ENCODE measurements at regions not wholly inside any gene's neighbourhood (a gene's known extent, or its start where the extent isn't known, plus 50 kb on each side); places are given as distances from the start of the nearest gene placed in this dataset.

- H3K4me3 ChIP-seq (ENCODE audit: low read depth, low read length) = no peak overlapping the region
- peaks cover 3% of the 10 kb centered on the region for H3K79me2 ChIP-seq
- no peak overlapping the region for H3K9ac ChIP-seq
- no peak overlapping the region for H2AFZ ChIP-seq
- H3K4me1 ChIP-seq = peaks cover 19% of the 10 kb centered on the region
- no peak for TF ChIP-seq CTCF (IDR thresholded peaks at IDR 0.05)
- H3K36me3 ChIP-seq (ENCODE audit: control insufficient read depth, insufficient read depth, low read length) = no peaks in the 10 kb centered on the region
- no peak overlapping the region for H3K27ac ChIP-seq
- H3K27me3 ChIP-seq (ENCODE audit: control insufficient read depth, insufficient read depth, low read length) = no peaks in the 10 kb centered on the region
- H3K4me2 ChIP-seq (ENCODE audit: low read length) = no peak overlapping the region
- H3K9me3 ChIP-seq (ENCODE audit: control insufficient read depth, low read length) = no peaks in the 10 kb centered on the region
Measured at GRCh38 chr14:89621009-89621421, 204.0 kb upstream of the FOXN3 start.

GRCh38 chr14:89620436-89620835, 203.4 kb upstream of the FOXN3 start:
- Histone ChIP-seq H3K4me3 (ENCODE audit: low read depth, low read length) (no peak overlapping the region), H3K4me2 (ENCODE audit: low read length) (no peak overlapping the region), H2AFZ (no peak overlapping the region), H3K4me1 (peaks cover 13% of the 10 kb centered on the region), H3K9ac (no peak overlapping the region), H3K27ac (no peak overlapping the region), H3K36me3 (ENCODE audit: control insufficient read depth, insufficient read depth, low read length) (no peaks in the 10 kb centered on the region), H3K9me3 (ENCODE audit: control insufficient read depth, low read length) (no peaks in the 10 kb centered on the region), H3K79me2 (peaks cover 7% of the 10 kb centered on the region), H3K27me3 (ENCODE audit: control insufficient read depth, insufficient read depth, low read length) (no peaks in the 10 kb centered on the region)
- TF ChIP-seq CTCF (IDR thresholded peaks at IDR 0.05) = no peak

- Histone ChIP-seq H3K36me3 (ENCODE audit: control insufficient read depth, insufficient read depth, low read length) (no peaks in the 10 kb centered on the region), H3K4me1 (peaks cover 12% of the 10 kb centered on the region), H3K27me3 (ENCODE audit: control insufficient read depth, insufficient read depth, low read length) (no peaks in the 10 kb centered on the region), H3K4me2 (ENCODE audit: low read length) (peak overlapping the region; percentile 73), H3K4me3 (ENCODE audit: low read depth, low read length) (peak overlapping the region; percentile 75), H3K79me2 (peaks cover 7% of the 10 kb centered on the region), H3K9ac (no peak overlapping the region), H3K9me3 (ENCODE audit: control insufficient read depth, low read length) (no peaks in the 10 kb centered on the region), H3K27ac (peak overlapping the region; percentile 58), H2AFZ (peak overlapping the region; percentile 87)
- no peak for TF ChIP-seq CTCF (IDR thresholded peaks at IDR 0.05)
Measured at GRCh38 chr14:89619596-89619995, 202.6 kb upstream of the FOXN3 start.

GRCh38 chr14:89618811-89619551, 201.9 kb upstream of the FOXN3 start:
- Histone ChIP-seq H3K27me3 (ENCODE audit: control insufficient read depth, insufficient read depth, low read length) (no peaks in the 10 kb centered on the region), H3K9me3 (ENCODE audit: control insufficient read depth, low read length) (no peaks in the 10 kb centered on the region), H3K79me2 (peaks cover 10% of the 10 kb centered on the region), H3K4me3 (ENCODE audit: low read depth, low read length) (peak overlapping the region; percentile 75), H3K4me1 (peaks cover 12% of the 10 kb centered on the region), H3K36me3 (ENCODE audit: control insufficient read depth, insufficient read depth, low read length) (no peaks in the 10 kb centered on the region), H3K9ac (peak overlapping the region; percentile 8), H3K4me2 (ENCODE audit: low read length) (peak overlapping the region; percentile 73), H3K27ac (peak overlapping the region; percentile 76), H2AFZ (peak overlapping the region; percentile 87)
- TF ChIP-seq CTCF (IDR thresholded peaks at IDR 0.05) = no peak

GRCh38 chr14:89618330-89618708, 201.3 kb upstream of the FOXN3 start:
- Histone ChIP-seq H3K27ac (peak overlapping the region; percentile 76), H3K4me1 (peaks cover 12% of the 10 kb centered on the region), H3K79me2 (peaks cover 10% of the 10 kb centered on the region), H2AFZ (peak overlapping the region; percentile 74), H3K4me3 (ENCODE audit: low read depth, low read length) (peak overlapping the region; percentile 75), H3K9me3 (ENCODE audit: control insufficient read depth, low read length) (no peaks in the 10 kb centered on the region), H3K27me3 (ENCODE audit: control insufficient read depth, insufficient read depth, low read length) (no peaks in the 10 kb centered on the region), H3K36me3 (ENCODE audit: control insufficient read depth, insufficient read depth, low read length) (no peaks in the 10 kb centered on the region), H3K4me2 (ENCODE audit: low read length) (peak overlapping the region; percentile 72), H3K9ac (peak overlapping the region; percentile 8)
- no peak for TF ChIP-seq CTCF (IDR thresholded peaks at IDR 0.05)
